H1 (cell line): ENCODE measurements at regions not wholly inside any gene's neighbourhood (a gene's known extent, or its start where the extent isn't known, plus 50 kb on each side); places are given as distances from the start of the nearest gene placed in this dataset.

Source experiments
- CHD7 ChIP-seq: fragments of 300-600 bp; sonication (generic); IDR thresholded peaks from 2 replicates; pipeline ENCODE4 v1.7.1; 2012; ENCODE audit warnings: low read length, moderate library complexity, mild to moderate bottlenecking, inconsistent platforms; ENCODE audit not compliant: insufficient replicate concordance
- SUZ12 ChIP-seq: fragments of 200-600 bp; sonication (generic); IDR thresholded peaks from 2 replicates; pipeline ENCODE4 v1.6.1; 2012; ENCODE audit warnings: mild to moderate bottlenecking, inconsistent platforms, low read length, moderate library complexity, mixed read lengths

- no peak for TF ChIP-seq CHD7
- no peak for TF ChIP-seq SUZ12
Measured at GRCh38 chr3:176055836-176056235, 1141.4 kb downstream of the TBL1XR1 start (continued).
